HG03469 (cell line): ENCODE measurements at regions not wholly inside any gene's neighbourhood (a gene's known extent, or its start where the extent isn't known, plus 50 kb on each side); places are given as distances from the start of the nearest gene placed in this dataset.
"Not testable (repeated sequence)": the region's sequence is repeated elsewhere in the genome, so short reads cannot be mapped to it uniquely, and the experiment has no call there.

Source experiments
- ATAC-seq: cut with Tn5 transposase; IDR thresholded peaks from one replicate; pipeline ENCODE4 v1.9.1; 2021; ENCODE audit warnings: mild to moderate bottlenecking, moderate library complexity, moderate number of reproducible peaks; ENCODE audit not compliant: unreplicated experiment

GRCh38 chrX:109184506-109185139 is 297.3 kb downstream of the GUCY2F start:
- no peak for ATAC-seq

- ATAC-seq, result no peak
Measured at GRCh38 chrX:109172091-109172602, 309.7 kb downstream of the GUCY2F start.

- no peak for ATAC-seq
Measured at GRCh38 chrX:109155161-109155560, 326.7 kb downstream of the GUCY2F start.

GRCh38 chrX:109144173-109144572 is 337.7 kb downstream of the GUCY2F start:
- not testable (repeated sequence) for ATAC-seq

GRCh38 chrX:109140463-109140862 is 341.4 kb downstream of the GUCY2F start:
- no peak for ATAC-seq

- ATAC-seq, result no peak
Measured at GRCh38 chrX:109134777-109135176, 347.1 kb downstream of the GUCY2F start.

- ATAC-seq, result no peak
Measured at GRCh38 chrX:109125304-109125703, 356.6 kb downstream of the GUCY2F start.

GRCh38 chrX:109089359-109089758 is 353.0 kb upstream of the IRS4 start:
- no peak for ATAC-seq

GRCh38 chrX:109077788-109078187 is 341.4 kb upstream of the IRS4 start:
- ATAC-seq, result no peak

GRCh38 chrX:109054181-109054581 is 317.8 kb upstream of the IRS4 start:
- ATAC-seq, result not testable (repeated sequence)

- no peak for ATAC-seq
Measured at GRCh38 chrX:109049903-109050302, 313.5 kb upstream of the IRS4 start.

- ATAC-seq, result no peak
Measured at GRCh38 chrX:109049416-109049815, 313.1 kb upstream of the IRS4 start.

GRCh38 chrX:109040057-109040456 is 303.7 kb upstream of the IRS4 start:
- ATAC-seq, result no peak

- ATAC-seq, result no peak
Measured at GRCh38 chrX:109036624-109037023, 300.3 kb upstream of the IRS4 start.

GRCh38 chrX:108993909-108994308 is 257.5 kb upstream of the IRS4 start:
- no peak for ATAC-seq

GRCh38 chrX:108972899-108973298 is 236.5 kb upstream of the IRS4 start:
- ATAC-seq, result not testable (repeated sequence)

GRCh38 chrX:108947205-108947604 is 210.8 kb upstream of the IRS4 start:
- ATAC-seq, result no peak

- ATAC-seq, result no peak
Measured at GRCh38 chrX:108946531-108946930, 210.2 kb upstream of the IRS4 start.

GRCh38 chrX:108945883-108946523 is 209.6 kb upstream of the IRS4 start:
- no peak for ATAC-seq

GRCh38 chrX:108914791-108915190 is 178.4 kb upstream of the IRS4 start:
- ATAC-seq, result no peak

- ATAC-seq, result not testable (repeated sequence)
Measured at GRCh38 chrX:108903831-108904230, 167.5 kb upstream of the IRS4 start.

GRCh38 chrX:108900333-108900732 is 164.0 kb upstream of the IRS4 start:
- ATAC-seq, result no peak
